ENCODE measurements at regions not wholly inside any gene's neighbourhood (a gene's known extent, or its start where the extent isn't known, plus 50 kb on each side); places are given as distances from the start of the nearest gene placed in this dataset.
A peak's percentile ranks its signal among the peaks of the same experiment; 100 is the strongest.

DNA sequence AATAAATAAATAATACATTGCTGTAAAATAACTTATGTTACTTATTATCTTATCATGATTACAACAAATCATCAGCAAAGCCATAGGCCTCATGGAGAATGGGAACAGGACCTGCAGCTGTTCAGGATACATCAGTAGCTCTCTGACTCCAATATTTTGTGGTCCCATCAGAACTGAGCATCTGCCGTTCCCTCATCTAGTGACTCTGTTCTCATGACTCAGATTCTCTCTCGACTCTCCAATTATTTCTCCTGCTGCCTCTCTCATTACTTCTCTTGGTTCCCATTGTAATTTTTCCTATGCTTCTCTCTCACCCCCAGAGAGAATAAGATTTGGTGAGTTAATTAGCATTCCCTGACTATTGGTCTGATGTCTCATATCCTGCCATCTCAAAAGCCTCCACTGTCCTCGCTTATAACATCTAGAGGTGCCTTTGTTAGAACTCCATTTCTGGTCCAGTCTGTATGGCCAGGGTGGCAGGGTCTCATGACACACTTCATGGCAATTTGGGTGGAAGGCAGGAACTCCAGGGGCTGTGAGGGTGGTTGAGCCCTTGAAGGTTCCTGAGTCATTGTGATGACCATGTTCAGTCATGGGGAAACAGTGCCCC lies 78.0 kb upstream of the TANC1 start:
- WGBS (ENCODE audit: extremely low coverage, insufficient coverage, insufficient read length), result no CpG with 5 or more reads among the region's 3 CpGs
- Histone ChIP-seq H2AFZ (ENCODE audit: insufficient read depth, low read length, poor library complexity) (no peak overlapping the region), H3K4me2 (ENCODE audit: low read length) (no peak overlapping the region), H3K4ac (ENCODE audit: low read depth, low read length) (no peak overlapping the region), H2BK12ac (ENCODE audit: low read length) (no peak overlapping the region), H2BK5ac (ENCODE audit: low read depth, low read length, poor library complexity) (no peak overlapping the region), H3K18ac (ENCODE audit: low read length) (peak overlapping the region; percentile 29), H3K14ac (ENCODE audit: low read length) (no peak overlapping the region), H3K36me3 (ENCODE audit: control insufficient read depth in 1 of 2, insufficient read depth in 2 of 2, low read length in 2 of 2) (no peaks in the 10 kb centered on the region), H4K91ac (ENCODE audit: low read depth, low read length) (no peak overlapping the region), H3K27me3 (ENCODE audit: insufficient read depth, low read length) (no peaks in the 10 kb centered on the region), H3K79me1 (ENCODE audit: low read length) (no peaks in the 10 kb centered on the region), H3K9ac (ENCODE audit: low read length) (no peak overlapping the region), H2AK5ac (ENCODE audit: low read length) (peak overlapping the region; percentile 64), H3K4me1 (ENCODE audit: control insufficient read depth in 1 of 2, insufficient read depth in 2 of 2, low read length in 2 of 2) (peaks cover 12 to 20% of the 10 kb centered on the region in 2 experiments), H3K9me3 (ENCODE audit: insufficient read depth, low read depth, low read length) (peaks cover 2% of the 10 kb centered on the region), H4K12ac (ENCODE audit: low read depth, low read length) (no peak overlapping the region), H2BK120ac (ENCODE audit: insufficient read depth, low read length, poor library complexity) (no peak overlapping the region), H3K27ac (ENCODE audit: low read depth, low read length) (no peak overlapping the region), H3K4me3 (ENCODE audit: low read depth, low read length) (no peak overlapping the region), H3K79me2 (ENCODE audit: control insufficient read depth, insufficient read depth, low read length, poor library complexity) (no peaks in the 10 kb centered on the region), H3K23ac (ENCODE audit: low read length) (no peak overlapping the region), H4K8ac (ENCODE audit: low read depth, low read length) (no peak overlapping the region)
- DNase-seq, result no peak

DNA sequence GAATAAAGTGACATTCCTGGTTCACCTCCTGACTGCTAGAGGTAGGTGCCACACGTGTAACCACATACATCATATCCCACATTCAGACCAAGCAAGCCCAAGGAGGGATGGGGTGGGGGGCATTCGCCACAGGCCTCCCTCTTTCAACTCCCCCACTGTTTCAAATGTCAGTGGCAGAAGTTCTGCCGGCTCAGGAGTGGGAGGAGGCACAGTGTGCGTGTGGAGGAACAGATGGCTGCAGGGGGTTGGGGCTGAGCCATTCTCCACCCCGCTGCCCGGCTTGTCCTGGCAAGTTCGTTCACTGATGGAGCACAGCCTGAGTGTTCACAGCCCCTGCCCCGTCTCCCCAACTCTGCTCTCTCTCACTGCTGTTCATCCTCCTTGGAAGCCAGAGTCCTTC lies 75.4 kb upstream of the TANC1 start:
- Histone ChIP-seq H3K4ac (ENCODE audit: low read depth, low read length) (no peak overlapping the region), H3K4me3 (ENCODE audit: low read depth, low read length) (no peak overlapping the region), H4K8ac (ENCODE audit: low read depth, low read length) (no peak overlapping the region), H3K27ac (ENCODE audit: low read depth, low read length) (no peak overlapping the region), H3K36me3 (ENCODE audit: control insufficient read depth in 1 of 2, insufficient read depth in 2 of 2, low read length in 2 of 2) (no peaks in the 10 kb centered on the region), H3K79me1 (ENCODE audit: low read length) (no peaks in the 10 kb centered on the region), H2BK5ac (ENCODE audit: low read depth, low read length, poor library complexity) (no peak overlapping the region), H4K91ac (ENCODE audit: low read depth, low read length) (no peak overlapping the region), H3K4me2 (ENCODE audit: low read length) (no peak overlapping the region), H3K27me3 (ENCODE audit: insufficient read depth, low read length) (no peaks in the 10 kb centered on the region), H2BK120ac (ENCODE audit: insufficient read depth, low read length, poor library complexity) (no peak overlapping the region), H3K14ac (ENCODE audit: low read length) (no peak overlapping the region), H3K9ac (ENCODE audit: low read length) (no peak overlapping the region), H3K4me1 (ENCODE audit: control insufficient read depth in 1 of 2, insufficient read depth in 2 of 2, low read length in 2 of 2) (peaks cover 3 to 15% of the 10 kb centered on the region in 2 experiments), H4K12ac (ENCODE audit: low read depth, low read length) (no peak overlapping the region), H2BK12ac (ENCODE audit: low read length) (peak overlapping the region; percentile 52), H3K9me3 (ENCODE audit: insufficient read depth, low read depth, low read length) (peaks cover 2% of the 10 kb centered on the region), H2AFZ (ENCODE audit: insufficient read depth, low read length, poor library complexity) (no peak overlapping the region), H3K23ac (ENCODE audit: low read length) (no peak overlapping the region), H2AK5ac (ENCODE audit: low read length) (peak overlapping the region; percentile 16), H3K79me2 (ENCODE audit: control insufficient read depth, insufficient read depth, low read length, poor library complexity) (no peaks in the 10 kb centered on the region), H3K18ac (ENCODE audit: low read length) (no peak overlapping the region)
- no CpG with 5 or more reads among the region's 8 CpGs for WGBS (ENCODE audit: extremely low coverage, insufficient coverage, insufficient read length)
- no peak for DNase-seq

DNA sequence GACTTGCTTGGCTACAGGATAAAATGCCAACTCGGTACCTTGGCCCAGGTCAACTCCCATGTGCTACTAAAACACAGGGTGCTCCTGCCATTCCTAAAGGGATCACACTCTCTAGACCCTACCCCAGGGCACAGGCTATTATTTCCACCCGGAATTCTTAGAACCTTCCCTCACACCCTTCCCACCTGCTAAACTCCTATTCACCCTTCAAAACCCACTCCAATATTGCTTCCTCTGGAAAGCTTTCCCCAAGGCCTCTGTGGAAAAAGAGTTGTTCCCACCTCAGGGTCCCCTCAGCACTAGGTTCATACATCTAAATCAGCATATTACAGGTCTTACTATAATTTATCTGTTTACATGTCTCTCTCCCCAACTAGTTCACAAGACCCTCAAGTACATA lies 75.0 kb upstream of the TANC1 start:
- Histone ChIP-seq H3K4me1 (ENCODE audit: control insufficient read depth in 1 of 2, insufficient read depth in 2 of 2, low read length in 2 of 2) (peaks cover 3 to 15% of the 10 kb centered on the region in 2 experiments), H2BK5ac (ENCODE audit: low read depth, low read length, poor library complexity) (no peak overlapping the region), H3K36me3 (ENCODE audit: control insufficient read depth in 1 of 2, insufficient read depth in 2 of 2, low read length in 2 of 2) (no peaks in the 10 kb centered on the region), H3K79me2 (ENCODE audit: control insufficient read depth, insufficient read depth, low read length, poor library complexity) (no peaks in the 10 kb centered on the region), H3K4ac (ENCODE audit: low read depth, low read length) (no peak overlapping the region), H3K4me3 (ENCODE audit: low read depth, low read length) (no peak overlapping the region), H4K91ac (ENCODE audit: low read depth, low read length) (no peak overlapping the region), H3K4me2 (ENCODE audit: low read length) (no peak overlapping the region), H2BK120ac (ENCODE audit: insufficient read depth, low read length, poor library complexity) (peak overlapping the region; percentile 23), H4K8ac (ENCODE audit: low read depth, low read length) (no peak overlapping the region), H3K27ac (ENCODE audit: low read depth, low read length) (no peak overlapping the region), H3K79me1 (ENCODE audit: low read length) (no peaks in the 10 kb centered on the region), H3K23ac (ENCODE audit: low read length) (no peak overlapping the region), H3K9ac (ENCODE audit: low read length) (no peak overlapping the region), H3K27me3 (ENCODE audit: insufficient read depth, low read length) (no peaks in the 10 kb centered on the region), H3K14ac (ENCODE audit: low read length) (no peak overlapping the region), H2AFZ (ENCODE audit: insufficient read depth, low read length, poor library complexity) (no peak overlapping the region), H3K9me3 (ENCODE audit: insufficient read depth, low read depth, low read length) (peaks cover 2% of the 10 kb centered on the region), H2BK12ac (ENCODE audit: low read length) (no peak overlapping the region), H3K18ac (ENCODE audit: low read length) (no peak overlapping the region), H4K12ac (ENCODE audit: low read depth, low read length) (no peak overlapping the region), H2AK5ac (ENCODE audit: low read length) (no peak overlapping the region)
- WGBS (ENCODE audit: extremely low coverage, insufficient coverage, insufficient read length), result no CpG with 5 or more reads among the region's 2 CpGs
- no peak for DNase-seq

DNA sequence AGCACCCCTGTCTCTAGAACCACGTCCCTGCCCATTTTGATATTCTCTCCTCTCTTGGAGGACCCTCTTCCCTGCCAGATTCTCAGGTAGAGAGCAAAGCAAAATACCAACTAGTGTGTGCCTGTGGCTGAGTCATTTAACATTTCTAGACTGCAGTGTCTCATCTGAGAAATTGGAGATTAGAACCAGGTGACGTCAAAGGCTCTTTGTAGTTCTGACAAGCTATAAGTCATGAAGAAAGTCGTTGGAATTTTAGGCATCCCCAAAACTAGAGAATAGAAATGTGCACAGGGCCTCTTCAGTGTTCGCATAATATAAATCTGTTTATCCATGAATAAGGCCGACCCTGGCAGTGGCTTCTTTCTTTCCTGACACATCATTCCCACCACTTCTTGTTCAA lies 74.4 kb upstream of the TANC1 start:
- no peaks in the 10 kb centered on the region for H3K36me3 ChIP-seq (ENCODE audit: control insufficient read depth in 1 of 2, insufficient read depth in 2 of 2, low read length in 2 of 2)
- no peak overlapping the region for H4K12ac ChIP-seq (ENCODE audit: low read depth, low read length)
- no peak overlapping the region for H2BK12ac ChIP-seq (ENCODE audit: low read length)
- H3K9ac ChIP-seq (ENCODE audit: low read length), result no peak overlapping the region
- WGBS (ENCODE audit: extremely low coverage, insufficient coverage, insufficient read length), result no CpG with 5 or more reads among the region's 5 CpGs
- no peak overlapping the region for H3K27ac ChIP-seq (ENCODE audit: low read depth, low read length)
- H2AK5ac ChIP-seq (ENCODE audit: low read length), result no peak overlapping the region
- no peaks in the 10 kb centered on the region for H3K27me3 ChIP-seq (ENCODE audit: insufficient read depth, low read length)
- no peaks in the 10 kb centered on the region for H3K79me1 ChIP-seq (ENCODE audit: low read length)
- H3K9me3 ChIP-seq (ENCODE audit: insufficient read depth, low read depth, low read length), result peaks cover 2% of the 10 kb centered on the region
- H2AFZ ChIP-seq (ENCODE audit: insufficient read depth, low read length, poor library complexity), result no peak overlapping the region
- no peak overlapping the region for H4K91ac ChIP-seq (ENCODE audit: low read depth, low read length)
- no peak overlapping the region for H3K14ac ChIP-seq (ENCODE audit: low read length)
- peak; percentile 27 to 76 for DNase-seq
- H2BK120ac ChIP-seq (ENCODE audit: insufficient read depth, low read length, poor library complexity), result no peak overlapping the region
- no peak overlapping the region for H2BK5ac ChIP-seq (ENCODE audit: low read depth, low read length, poor library complexity)
- H3K4ac ChIP-seq (ENCODE audit: low read depth, low read length), result no peak overlapping the region
- no peak overlapping the region for H3K4me3 ChIP-seq (ENCODE audit: low read depth, low read length)
- H3K23ac ChIP-seq (ENCODE audit: low read length), result no peak overlapping the region
- H4K8ac ChIP-seq (ENCODE audit: low read depth, low read length), result no peak overlapping the region
- no peaks in the 10 kb centered on the region for H3K79me2 ChIP-seq (ENCODE audit: control insufficient read depth, insufficient read depth, low read length, poor library complexity)
- peaks cover 3 to 15% of the 10 kb centered on the region in 2 experiments for H3K4me1 ChIP-seq (ENCODE audit: control insufficient read depth in 1 of 2, insufficient read depth in 2 of 2, low read length in 2 of 2)
- no peak overlapping the region for H3K18ac ChIP-seq (ENCODE audit: low read length)
- H3K4me2 ChIP-seq (ENCODE audit: low read length), result no peak overlapping the region
